ENCODE measurements at regions not wholly inside any gene's neighbourhood (a gene's known extent, or its start where the extent isn't known, plus 50 kb on each side); places are given as distances from the start of the nearest gene placed in this dataset.

- no peak for DNase-seq (ENCODE audit: low spot score)
Measured at GRCh38 chrX:43581888-43582539, 74.1 kb upstream of the MAOA start.

DNA sequence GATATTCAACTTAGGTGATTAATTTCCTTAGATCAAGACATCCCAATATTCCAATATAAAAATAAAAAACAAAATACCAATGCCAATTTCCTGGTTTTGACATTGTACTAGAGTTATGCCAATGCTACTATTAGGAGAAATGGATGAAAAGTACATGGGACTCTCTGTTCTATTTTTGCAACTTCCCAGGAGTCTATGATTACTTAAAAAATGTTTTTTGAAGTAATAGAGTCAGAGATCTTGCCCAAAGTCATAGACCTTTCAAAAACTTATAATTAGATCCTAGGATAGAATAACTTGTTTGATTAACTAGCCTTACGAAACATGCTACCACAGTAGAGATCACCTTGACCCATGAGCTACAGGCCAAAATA, 73.6 kb upstream of the MAOA start:
- no peak for DNase-seq (ENCODE audit: low spot score)

DNA sequence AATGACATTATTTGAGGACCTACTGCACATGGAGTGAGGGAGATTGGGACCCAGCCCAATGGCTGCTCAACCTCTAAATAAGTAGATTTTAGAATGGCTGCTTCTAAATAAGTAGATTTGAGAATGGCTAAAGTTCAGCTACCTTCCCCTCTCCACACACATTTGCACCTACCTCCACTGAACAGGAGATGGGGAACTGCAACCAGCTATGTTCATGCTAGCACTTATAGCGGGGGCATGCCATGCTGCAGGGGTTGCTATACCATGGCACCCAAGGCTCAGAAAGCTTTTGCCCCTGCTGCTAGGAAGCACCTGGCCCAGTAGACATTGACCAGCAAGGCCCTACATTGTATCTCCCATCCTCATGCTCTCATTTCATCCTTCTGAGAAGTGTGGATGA, 70.2 kb upstream of the MAOA start:
- DNase-seq (ENCODE audit: low spot score): no peak

GRCh38 chrX:43586830-43587229, 69.3 kb upstream of the MAOA start:
- no peak for DNase-seq (ENCODE audit: low spot score)

DNA sequence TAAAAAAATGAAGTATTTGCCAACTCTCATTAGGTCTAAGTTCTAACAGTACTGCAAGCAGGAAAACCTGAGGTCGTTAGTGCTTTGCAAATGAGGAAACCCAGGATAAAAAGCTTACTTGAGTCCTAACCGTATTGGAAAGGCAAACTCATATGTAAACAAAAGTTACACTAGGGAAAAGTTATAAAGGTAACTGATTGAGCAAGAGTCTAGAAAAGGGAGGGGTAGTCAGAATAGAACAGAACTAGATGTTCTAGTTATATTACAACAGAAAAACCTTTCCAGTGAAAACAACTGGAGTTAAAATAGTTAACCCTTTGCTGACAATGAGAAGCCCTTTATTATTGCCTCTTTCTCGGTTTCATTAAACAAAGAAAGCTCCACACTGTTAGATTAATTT, 66.4 kb upstream of the MAOA start:
- no peak for DNase-seq (ENCODE audit: low spot score)

- DNase-seq (ENCODE audit: low spot score): no peak
Measured at GRCh38 chrX:43590150-43590549, 65.9 kb upstream of the MAOA start.

DNA sequence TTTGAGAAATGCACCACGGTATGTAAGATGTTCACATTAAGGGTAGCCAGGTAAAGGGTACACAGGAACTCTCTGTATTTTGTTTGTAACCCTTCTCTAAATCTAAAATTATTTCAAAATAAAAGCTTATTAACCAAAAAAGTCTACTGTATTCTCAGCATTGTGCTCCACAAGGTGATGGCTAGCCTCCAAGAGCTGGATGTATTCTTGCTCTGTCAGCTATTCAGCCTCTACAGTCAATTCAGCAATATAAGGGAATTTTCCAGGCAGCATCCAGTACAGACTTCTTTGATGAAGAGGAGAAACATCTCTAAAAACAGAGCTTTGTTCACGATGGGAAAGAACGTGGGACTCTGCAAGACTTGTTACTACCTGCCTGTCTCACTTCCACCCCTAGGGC, 63.5 kb upstream of the MAOA start:
- DNase-seq (ENCODE audit: low spot score): no peak

DNA sequence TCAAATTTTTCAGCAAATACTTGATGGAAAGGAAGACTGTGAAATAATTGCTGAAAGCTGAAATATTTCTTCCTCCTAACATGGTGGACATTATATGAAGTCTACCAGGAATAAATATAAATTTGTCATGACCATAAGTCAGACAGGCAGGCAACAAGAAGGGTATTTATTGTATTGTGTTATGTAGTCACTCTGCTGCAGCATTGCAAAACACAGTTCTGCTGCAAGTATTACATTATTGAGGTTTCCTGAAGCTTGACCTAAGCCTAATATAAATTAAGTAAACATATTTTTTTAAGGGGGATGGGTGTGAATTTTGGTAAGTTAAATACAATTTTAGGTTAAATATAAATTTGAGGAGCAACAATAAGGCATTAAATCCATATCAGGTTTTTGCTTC, 60.2 kb upstream of the MAOA start:
- no peak for DNase-seq (ENCODE audit: low spot score)

DNA sequence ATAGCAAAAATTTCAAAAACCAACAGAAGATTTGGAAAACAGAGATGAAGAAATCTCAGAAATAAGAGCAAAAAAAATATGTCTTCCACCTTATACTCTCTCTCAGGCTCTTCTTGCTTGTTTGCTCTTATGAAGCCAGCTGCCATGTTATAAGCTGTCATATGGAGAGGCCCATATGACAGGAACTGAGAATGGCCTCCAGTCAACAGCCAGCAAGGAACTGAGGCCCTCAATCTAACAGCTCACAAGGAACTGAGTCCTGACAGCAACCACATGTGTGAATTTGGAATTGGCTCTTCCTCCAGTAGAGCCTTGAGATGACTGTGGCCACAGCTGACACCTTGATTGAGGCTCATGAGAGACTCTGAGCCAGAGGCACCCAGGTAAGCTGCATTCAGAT, 51.3 kb upstream of the MAOA start:
- no peak for DNase-seq (ENCODE audit: low spot score)

- DNase-seq (ENCODE audit: low spot score): no peak
Measured at GRCh38 chrX:43605351-43605750, 50.7 kb upstream of the MAOA start.
